Memory B cell (primary cell): ENCODE measurements at regions not wholly inside any gene's neighbourhood (a gene's known extent, or its start where the extent isn't known, plus 50 kb on each side); places are given as distances from the start of the nearest gene placed in this dataset.

Source experiments
- ATAC-seq: fragments of 150-1000 bp; cut with Tn5 transposase; 2 replicates; pipeline ENCODE4 v1.10.0; 2021; ENCODE audit warnings: low read depth, mild to moderate bottlenecking, moderate library complexity
- DNase-seq, 2 donors: peaks; one replicate each; pipeline ENCODE4 v3.0.0; 2022; ENCODE audit warnings: low spot score in 2 of 2
- H3K27ac Mint-ChIP-seq: one replicate; pipeline ENCODE4 v1.8.0; 2022; ENCODE audit warnings: mild to moderate bottlenecking, moderate library complexity, mixed read lengths
- H3K27me3 Mint-ChIP-seq: one replicate; pipeline ENCODE4 v1.8.0; 2022; ENCODE audit warnings: mixed read lengths
- H3K36me3 Mint-ChIP-seq: one replicate; pipeline ENCODE4 v1.8.0; 2022; ENCODE audit warnings: mild to moderate bottlenecking, mixed read lengths
- H3K4me1 Mint-ChIP-seq: one replicate; pipeline ENCODE4 v1.8.0; 2022; ENCODE audit warnings: mixed read lengths
- H3K4me3 Mint-ChIP-seq: one replicate; pipeline ENCODE4 v1.8.0; 2022; ENCODE audit warnings: mild to moderate bottlenecking, moderate library complexity, mixed read lengths
- H3K9me3 Mint-ChIP-seq: one replicate; pipeline ENCODE4 v1.8.0; 2022; ENCODE audit warnings: mixed read lengths

GRCh38 chr3:70861234-70861633, 548.8 kb upstream of the MDFIC2 start:
- ATAC-seq (no peak), DNase-seq (no peak)
- Mint-ChIP-seq H3K4me1 (no peaks in the 10 kb centered on the region), H3K27me3 (peaks cover 6% of the 10 kb centered on the region), H3K9me3 (peaks cover 2% of the 10 kb centered on the region), H3K36me3 (no peaks in the 10 kb centered on the region), H3K4me3 (no peak overlapping the region), H3K27ac (no peak overlapping the region)

GRCh38 chr3:70857916-70858315, 545.5 kb upstream of the MDFIC2 start:
- Mint-ChIP-seq H3K4me1 (no peaks in the 10 kb centered on the region), H3K4me3 (no peak overlapping the region), H3K27ac (no peak overlapping the region), H3K36me3 (no peaks in the 10 kb centered on the region), H3K9me3 (no peaks in the 10 kb centered on the region), H3K27me3 (peaks cover 2% of the 10 kb centered on the region)
- no peak for DNase-seq
- ATAC-seq = no peak

GRCh38 chr3:70856414-70857162, 544.1 kb upstream of the MDFIC2 start:
- Mint-ChIP-seq H3K27ac (no peak overlapping the region), H3K36me3 (no peaks in the 10 kb centered on the region), H3K27me3 (peaks cover 2% of the 10 kb centered on the region), H3K9me3 (no peaks in the 10 kb centered on the region), H3K4me3 (no peak overlapping the region), H3K4me1 (no peaks in the 10 kb centered on the region)
- no peak for ATAC-seq
- no peak for DNase-seq

- Mint-ChIP-seq H3K36me3 (no peaks in the 10 kb centered on the region), H3K27me3 (peaks cover 3% of the 10 kb centered on the region)
- ATAC-seq = no peak
Observed at GRCh38 chr3:70855149-70855548, 542.7 kb upstream of the MDFIC2 start.

GRCh38 chr3:70854108-70854507, 541.7 kb upstream of the MDFIC2 start:
- no peak overlapping the region for H3K27ac Mint-ChIP-seq
- H3K9me3 Mint-ChIP-seq = no peaks in the 10 kb centered on the region

More at GRCh38 chr3:70855149-70855548, 542.7 kb upstream of the MDFIC2 start:
- no peak overlapping the region for H3K4me3 Mint-ChIP-seq
- no peaks in the 10 kb centered on the region for H3K4me1 Mint-ChIP-seq
- H3K9me3 Mint-ChIP-seq = no peaks in the 10 kb centered on the region
- DNase-seq = no peak
- H3K27ac Mint-ChIP-seq = no peak overlapping the region

GRCh38 chr3:70853161-70853944, 540.9 kb upstream of the MDFIC2 start:
- Mint-ChIP-seq H3K9me3 (no peaks in the 10 kb centered on the region), H3K4me3 (no peak overlapping the region), H3K27ac (no peak overlapping the region), H3K27me3 (peaks cover 3% of the 10 kb centered on the region), H3K36me3 (no peaks in the 10 kb centered on the region), H3K4me1 (no peaks in the 10 kb centered on the region)
- no peak for DNase-seq
- ATAC-seq = no peak

More at GRCh38 chr3:70854108-70854507, 541.7 kb upstream of the MDFIC2 start:
- DNase-seq (no peak), ATAC-seq (no peak)
- Mint-ChIP-seq H3K4me1 (no peaks in the 10 kb centered on the region), H3K36me3 (no peaks in the 10 kb centered on the region), H3K27me3 (peaks cover 3% of the 10 kb centered on the region), H3K4me3 (no peak overlapping the region)

GRCh38 chr3:70849911-70850699, 537.7 kb upstream of the MDFIC2 start:
- no peak for DNase-seq
- H3K36me3 Mint-ChIP-seq = no peaks in the 10 kb centered on the region

GRCh38 chr3:70840106-70840870, 527.9 kb upstream of the MDFIC2 start:
- H3K9me3 Mint-ChIP-seq = peaks cover 2% of the 10 kb centered on the region
- no peak overlapping the region for H3K27ac Mint-ChIP-seq
- no peaks in the 10 kb centered on the region for H3K4me1 Mint-ChIP-seq
- no peak overlapping the region for H3K4me3 Mint-ChIP-seq
- no peak for DNase-seq
- H3K27me3 Mint-ChIP-seq = peaks cover 4% of the 10 kb centered on the region
- no peak for ATAC-seq
- H3K36me3 Mint-ChIP-seq = no peaks in the 10 kb centered on the region

More at GRCh38 chr3:70849911-70850699, 537.7 kb upstream of the MDFIC2 start:
- Mint-ChIP-seq H3K27ac (no peak overlapping the region), H3K4me1 (no peaks in the 10 kb centered on the region), H3K27me3 (peaks cover 6% of the 10 kb centered on the region), H3K4me3 (no peak overlapping the region), H3K9me3 (peaks cover 3% of the 10 kb centered on the region)
- no peak for ATAC-seq

GRCh38 chr3:70833239-70833960, 521.0 kb upstream of the MDFIC2 start:
- H3K4me3 Mint-ChIP-seq = no peak overlapping the region
- peaks cover 6% of the 10 kb centered on the region for H3K27me3 Mint-ChIP-seq
- DNase-seq (no peak), ATAC-seq (no peak)
- no peaks in the 10 kb centered on the region for H3K36me3 Mint-ChIP-seq
- H3K27ac Mint-ChIP-seq = no peak overlapping the region
- H3K4me1 Mint-ChIP-seq = no peaks in the 10 kb centered on the region
- no peaks in the 10 kb centered on the region for H3K9me3 Mint-ChIP-seq

GRCh38 chr3:70832834-70833205, 520.4 kb upstream of the MDFIC2 start:
- Mint-ChIP-seq H3K4me1 (no peaks in the 10 kb centered on the region), H3K27me3 (peaks cover 6% of the 10 kb centered on the region), H3K27ac (no peak overlapping the region), H3K4me3 (no peak overlapping the region), H3K9me3 (no peaks in the 10 kb centered on the region), H3K36me3 (no peaks in the 10 kb centered on the region)
- DNase-seq (no peak), ATAC-seq (no peak)

GRCh38 chr3:70832089-70832833, 519.8 kb upstream of the MDFIC2 start:
- Mint-ChIP-seq H3K36me3 (no peaks in the 10 kb centered on the region), H3K4me3 (no peak overlapping the region), H3K27ac (no peak overlapping the region), H3K27me3 (peaks cover 6% of the 10 kb centered on the region), H3K4me1 (no peaks in the 10 kb centered on the region), H3K9me3 (no peaks in the 10 kb centered on the region)
- DNase-seq (no peak), ATAC-seq (no peak)

- DNase-seq (no peak), ATAC-seq (no peak)
- Mint-ChIP-seq H3K9me3 (no peaks in the 10 kb centered on the region), H3K27ac (no peak overlapping the region), H3K36me3 (no peaks in the 10 kb centered on the region), H3K4me3 (no peak overlapping the region), H3K27me3 (peaks cover 6% of the 10 kb centered on the region), H3K4me1 (no peaks in the 10 kb centered on the region)
Observed at GRCh38 chr3:70829092-70829491, 516.7 kb upstream of the MDFIC2 start.
